SK-N-SH (cell line): ENCODE measurements at regions not wholly inside any gene's neighbourhood (a gene's known extent, or its start where the extent isn't known, plus 50 kb on each side); places are given as distances from the start of the nearest gene placed in this dataset.
"Not testable (repeated sequence)": the region's sequence is repeated elsewhere in the genome, so short reads cannot be mapped to it uniquely, and the experiment has no call there.

Experiments
- CTCF ChIA-PET: fragments of 300-600, 350-600 bp; formaldehyde crosslinking; extraction: SDS; loops from one replicate; lab custom pipeline; 2021; lab: Yijun Ruan, JAX
- POLR2A ChIA-PET: fragments of 350-600 bp; sonication (Branson Sonifier 250); formaldehyde crosslinking; extraction: SDS; loops from one replicate; lab custom pipeline; 2020; ENCODE audit warnings: antibody characterized with exemption, inconsistent platforms; lab: Yijun Ruan, JAX
- DNase-seq: peaks from one replicate; pipeline ENCODE4 v3.0.0; 2012
- H2AFZ ChIP-seq: fragments of 200-600 bp; sonication (generic); 2 replicates; pipeline ENCODE4 v1.8.1; 2016; ENCODE audit warnings: antibody characterized with exemption, mild to moderate bottlenecking, low read depth
- H3F3A ChIP-seq: fragments of 200-600 bp; sonication (generic); replicated peaks from 2 replicates; pipeline ENCODE3; 2016; ENCODE audit warnings: antibody characterized with exemption, mild to moderate bottlenecking; ENCODE audit not compliant: insufficient read depth
- H3K27ac ChIP-seq, 2 experiments: fragments of 200-500 bp in 1 of 2; fragments of 200-600 bp in 1 of 2; sonication (Bioruptor generic) in 1 of 2; sonication (generic), shearing (Covaris generic) in 1 of 2; 2 replicates each; pipeline versions ENCODE4 v1.5.1 to v1.6.1; 2014 to 2016; ENCODE audit warnings: low read depth in 2 of 2, inconsistent platforms in 1 of 2, low read length in 1 of 2, mild to moderate bottlenecking in 1 of 2, mixed read lengths in 1 of 2
- H3K27me3 ChIP-seq: fragments of 200-600 bp; sonication (generic), shearing (Covaris generic); 2 replicates; pipeline ENCODE4 v1.6.1; 2016; ENCODE audit warnings: mixed run types; ENCODE audit not compliant: insufficient read depth
- H3K36me3 ChIP-seq, 2 experiments: fragments of 200-500 bp in 1 of 2; fragments of 200-600 bp in 1 of 2; sonication (Bioruptor generic) in 1 of 2; sonication (generic) in 1 of 2; replicated peaks in 1 of 2; 2 replicates each; pipeline versions ENCODE3 to v1.5.1; 2014 to 2016; ENCODE audit warnings: low read length in 1 of 2, mild to moderate bottlenecking in 1 of 2; ENCODE audit not compliant: insufficient read depth in 2 of 2, control insufficient read depth in 1 of 2
- H3K4me1 ChIP-seq, 2 experiments: fragments of 200-500 bp in 1 of 2; fragments of 200-600 bp in 1 of 2; sonication (Bioruptor generic) in 1 of 2; sonication (generic), shearing (Covaris generic) in 1 of 2; 2 replicates each; pipeline versions ENCODE4 v1.5.1 to v1.6.1; 2014 to 2016; ENCODE audit warnings: low read depth in 1 of 2, low read length in 1 of 2, mixed run types in 1 of 2; ENCODE audit not compliant: insufficient read depth in 2 of 2, control insufficient read depth in 1 of 2
- H3K4me2 ChIP-seq: fragments of 200-600 bp; sonication (generic), shearing (Covaris generic); 2 replicates; pipeline ENCODE4 v1.6.1; 2017; ENCODE audit warnings: mixed run types
- H3K4me3 ChIP-seq, 2 experiments: fragments of 200-500 bp in 1 of 2; fragments of 200-600 bp in 1 of 2; sonication (Bioruptor generic) in 1 of 2; sonication (generic), shearing (Covaris generic) in 1 of 2; 2 replicates each; pipeline versions ENCODE4 v1.5.1 to v1.8.1; 2014 to 2016; ENCODE audit warnings: low read depth in 2 of 2, inconsistent platforms in 1 of 2, low read length in 1 of 2, mild to moderate bottlenecking in 1 of 2, mixed read lengths in 1 of 2, moderate library complexity in 1 of 2
- H3K79me2 ChIP-seq: fragments of 200-600 bp; sonication (generic); 2 replicates; pipeline ENCODE4 v1.8.1; 2017; ENCODE audit warnings: mild to moderate bottlenecking; ENCODE audit not compliant: insufficient read depth
- H3K9ac ChIP-seq: fragments of 200-600 bp; sonication (generic); 2 replicates; pipeline ENCODE4 v1.6.1; 2017; ENCODE audit warnings: mixed run types
- H3K9me2 ChIP-seq: fragments of 200-600 bp; sonication (generic); 2 replicates; pipeline ENCODE4 v1.6.1; 2017; ENCODE audit warnings: mixed run types
- H3K9me3 ChIP-seq: fragments of 200-600 bp; sonication (generic); 2 replicates; pipeline ENCODE4 v1.6.1; 2017; ENCODE audit warnings: mixed run types, mild to moderate bottlenecking, moderate library complexity
- H4K20me1 ChIP-seq: fragments of 200-600 bp; sonication (generic); 2 replicates; pipeline ENCODE4 v1.6.1; 2017; ENCODE audit warnings: mild to moderate bottlenecking, mixed run types; ENCODE audit not compliant: insufficient read depth
- ELF1 ChIP-seq: IDR thresholded peaks from 2 replicates; pipeline ENCODE4 v1.4.0; 2012
- EZH2phosphoT487 ChIP-seq: fragments of 200-600 bp; sonication (generic); IDR thresholded peaks from 2 replicates; pipeline ENCODE4 v1.6.1; 2017; ENCODE audit warnings: low read depth, mixed run types, mild to moderate bottlenecking, antibody characterized with exemption, moderate library complexity, borderline replicate concordance
- FOXJ3 ChIP-seq: sonication (generic); formaldehyde crosslinking; IDR thresholded peaks from 2 replicates; pipeline ENCODE4 v1.5.1; 2020; ENCODE audit warnings: mild to moderate bottlenecking, missing genetic modification reagents
- GABPA ChIP-seq: IDR thresholded peaks from 2 replicates; pipeline ENCODE4 v1.4.0; 2012; ENCODE audit warnings: low read depth, mild to moderate bottlenecking
- GATA2 ChIP-seq: sonication (generic); formaldehyde crosslinking; IDR thresholded peaks from 2 replicates; pipeline ENCODE4 v1.5.0; 2020; ENCODE audit warnings: mild to moderate bottlenecking, missing genetic modification reagents
- IRF3 ChIP-seq: fragments of 150-350 bp; IDR thresholded peaks from 2 replicates; pipeline ENCODE4 v1.6.1; 2016; ENCODE audit warnings: mild to moderate bottlenecking, low read depth, low read length
- JUND ChIP-seq: IDR thresholded peaks from 2 replicates; pipeline ENCODE4 v1.4.0; 2012
- MAX ChIP-seq: IDR thresholded peaks from 2 replicates; pipeline ENCODE4 v1.4.0; 2012; ENCODE audit warnings: low read depth
- NRF1 ChIP-seq: IDR thresholded peaks from 2 replicates; pipeline ENCODE4 v1.6.1; 2012; ENCODE audit warnings: low read depth, mild to moderate bottlenecking, low read length
- POLR2AphosphoS5 ChIP-seq: IDR thresholded peaks from 2 replicates; pipeline ENCODE4 v1.6.1; 2012; ENCODE audit warnings: low read depth, low read length
- RAD21 ChIP-seq: IDR thresholded peaks from 2 replicates; pipeline ENCODE4 v1.6.1; 2012; ENCODE audit warnings: mild to moderate bottlenecking, low read length
- RXRA ChIP-seq: IDR thresholded peaks from 2 replicates; pipeline ENCODE4 v1.4.0; 2012; ENCODE audit warnings: low read depth, mild to moderate bottlenecking, borderline replicate concordance
- SIN3A ChIP-seq: IDR thresholded peaks from 2 replicates; pipeline ENCODE4 v1.6.1; 2012; ENCODE audit warnings: low read depth, mild to moderate bottlenecking, low read length, moderate library complexity, borderline replicate concordance
- SMC3 ChIP-seq: IDR thresholded peaks from 2 replicates; pipeline ENCODE4 v1.6.1; 2012; ENCODE audit warnings: low read depth, low read length, improper control_type of control experiment
- TAF1 ChIP-seq: IDR thresholded peaks from 2 replicates; pipeline ENCODE4 v1.6.1; 2012; ENCODE audit warnings: low read depth, mild to moderate bottlenecking, low read length, moderate library complexity, borderline replicate concordance
- TCF12 ChIP-seq: IDR thresholded peaks from 2 replicates; pipeline ENCODE4 v1.4.0; 2012
- TEAD4 ChIP-seq: IDR thresholded peaks from 2 replicates; pipeline ENCODE4 v1.4.0; 2012; ENCODE audit warnings: mild to moderate bottlenecking, borderline replicate concordance; ENCODE audit not compliant: insufficient read depth
- USF2 ChIP-seq: fragments of 150-350 bp; IDR thresholded peaks from 2 replicates; pipeline ENCODE4 v1.6.1; 2017; ENCODE audit warnings: antibody characterized with exemption, low read length, low read depth, borderline replicate concordance
- YY1 ChIP-seq: IDR thresholded peaks from 2 replicates; pipeline ENCODE4 v1.4.0; 2012; ENCODE audit warnings: low read depth, mild to moderate bottlenecking
- ZBTB33 ChIP-seq: IDR thresholded peaks from 2 replicates; pipeline ENCODE4 v1.4.0; 2012; ENCODE audit warnings: low read depth, borderline replicate concordance
- WGBS: methylation state at CpG from one replicate; pipeline ENCODE4 v1.1.6; 2017; ENCODE audit warnings: low lambda C conversion rate; 5-methylcytosine and 5-hydroxymethylcytosine counted together

- H3K27me3 ChIP-seq, H4K20me1 ChIP-seq, H3K36me3 ChIP-seq, H3F3A ChIP-seq, H3K9me2 ChIP-seq, H2AFZ ChIP-seq, H3K4me3 ChIP-seq, POLR2A ChIA-PET, H3K27ac ChIP-seq, H3K9ac ChIP-seq, H3K79me2 ChIP-seq, H3K4me1 ChIP-seq, H3K4me2 ChIP-seq, H3K9me3 ChIP-seq, DNase-seq: not testable (repeated sequence)
- CTCF ChIA-PET, result interaction anchor here (1.8 kb wide), 1 partner anchor 21 kb away, joined by 4 read pairs; no protein-coding TSS in a partner anchor
- 20% methylated on average over 6 of the region's 6 CpGs for whole genome bisulfite sequencing
These were observed 67.3 kb upstream of the WDFY3 start for GRCh38 chr4:85033838-85034237.

- H3K27ac ChIP-seq, result no peak overlapping the region
These were observed 73.0 kb upstream of the WDFY3 start for GRCh38 chr4:85039526-85039925.

GRCh38 chr4:85043812-85044496 is 77.5 kb upstream of the WDFY3 start:
- POLR2A ChIA-PET, H2AFZ ChIP-seq, H3K79me2 ChIP-seq, H4K20me1 ChIP-seq, H3K4me1 ChIP-seq, H3K9ac ChIP-seq, H3K9me2 ChIP-seq, H3K36me3 ChIP-seq, H3K27me3 ChIP-seq, H3K4me3 ChIP-seq, DNase-seq, H3K27ac ChIP-seq, H3F3A ChIP-seq, H3K9me3 ChIP-seq, H3K4me2 ChIP-seq: not testable (repeated sequence)
- CTCF ChIA-PET, result interaction anchor here (1.3 kb wide), 1 partner anchor 39 kb away, joined by 6 read pairs; no protein-coding TSS in a partner anchor
- WGBS, result 47% methylated on average over 3 of the region's 6 CpGs

More at GRCh38 chr4:85039526-85039925, 73.0 kb upstream of the WDFY3 start:
- H3K9ac ChIP-seq, result no peak overlapping the region
- H4K20me1 ChIP-seq, result no peaks in the 10 kb centered on the region
- no peak for TF ChIP-seq SIN3A
- no peak for TF ChIP-seq YY1
- TF ChIP-seq RAD21, result no peak
- TF ChIP-seq SMC3, result no peak
- TF ChIP-seq TAF1, result no peak
- TF ChIP-seq JUND, result no peak
- TF ChIP-seq ZBTB33, result no peak
- no peak for TF ChIP-seq MAX
- no peak for TF ChIP-seq USF2
- no peak for TF ChIP-seq TCF12
- TF ChIP-seq GATA2 (CRISPR knock-in tag), result no peak
- TF ChIP-seq GABPA, result no peak
- no peak for TF ChIP-seq RXRA
- TF ChIP-seq IRF3, result no peak
- no peak for TF ChIP-seq TEAD4
- TF ChIP-seq ELF1, result no peak
- TF ChIP-seq NRF1, result no peak
- TF ChIP-seq EZH2phosphoT487, result no peak
- TF ChIP-seq FOXJ3 (CRISPR knock-in tag), result no peak
- no peak for TF ChIP-seq POLR2AphosphoS5
- no peak overlapping the region for H2AFZ ChIP-seq
- no peaks in the 10 kb centered on the region for H3K4me1 ChIP-seq
- H3K9me2 ChIP-seq, result no peaks in the 10 kb centered on the region
- no peaks in the 10 kb centered on the region for H3K79me2 ChIP-seq
- H3K4me3 ChIP-seq, result no peak overlapping the region
- no peaks in the 10 kb centered on the region for H3K9me3 ChIP-seq
- no peaks in the 10 kb centered on the region for H3F3A ChIP-seq
- no peaks in the 10 kb centered on the region for H3K27me3 ChIP-seq
- ChIA-PET CTCF (no interaction called here), POLR2A (no interaction called here)
- H3K36me3 ChIP-seq, result no peaks in the 10 kb centered on the region
- H3K4me2 ChIP-seq, result no peak overlapping the region
- DNase-seq, result no peak
- 18% methylated on average over 1 of the region's 1 CpG for whole genome bisulfite sequencing
